ENCODE measurements at regions not wholly inside any gene's neighbourhood (a gene's known extent, or its start where the extent isn't known, plus 50 kb on each side); places are given as distances from the start of the nearest gene placed in this dataset.

GRCh38 chr3:63116922-63117321, 161.2 kb upstream of the SYNPR start:
- 88% methylated on average over 3 of the region's 3 CpGs for WGBS (ENCODE audit: low lambda C conversion rate, missing lambda C conversion rate)
- Histone ChIP-seq H3K9me2 (replicated peaks; ENCODE audit: insufficient read depth) (no peaks in the 10 kb centered on the region), H3K4me2 (no peak overlapping the region), H4K20me1 (ENCODE audit: insufficient read depth, poor library complexity, severe bottlenecking) (no peaks in the 10 kb centered on the region), H3K36me3 (replicated peaks; ENCODE audit: insufficient read depth, low read depth) (no peaks in the 10 kb centered on the region), H2AFZ (no peak overlapping the region), H3K9me3 (ENCODE audit: low read depth) (no peaks in the 10 kb centered on the region), H3K27me3 (no peaks in the 10 kb centered on the region), H3K4me1 (ENCODE audit: insufficient read depth) (no peaks in the 10 kb centered on the region), H3K27ac (no peak overlapping the region), H3K79me2 (no peaks in the 10 kb centered on the region), H3K4me3 (no peak overlapping the region)
- TF ChIP-seq, protein P1, sequence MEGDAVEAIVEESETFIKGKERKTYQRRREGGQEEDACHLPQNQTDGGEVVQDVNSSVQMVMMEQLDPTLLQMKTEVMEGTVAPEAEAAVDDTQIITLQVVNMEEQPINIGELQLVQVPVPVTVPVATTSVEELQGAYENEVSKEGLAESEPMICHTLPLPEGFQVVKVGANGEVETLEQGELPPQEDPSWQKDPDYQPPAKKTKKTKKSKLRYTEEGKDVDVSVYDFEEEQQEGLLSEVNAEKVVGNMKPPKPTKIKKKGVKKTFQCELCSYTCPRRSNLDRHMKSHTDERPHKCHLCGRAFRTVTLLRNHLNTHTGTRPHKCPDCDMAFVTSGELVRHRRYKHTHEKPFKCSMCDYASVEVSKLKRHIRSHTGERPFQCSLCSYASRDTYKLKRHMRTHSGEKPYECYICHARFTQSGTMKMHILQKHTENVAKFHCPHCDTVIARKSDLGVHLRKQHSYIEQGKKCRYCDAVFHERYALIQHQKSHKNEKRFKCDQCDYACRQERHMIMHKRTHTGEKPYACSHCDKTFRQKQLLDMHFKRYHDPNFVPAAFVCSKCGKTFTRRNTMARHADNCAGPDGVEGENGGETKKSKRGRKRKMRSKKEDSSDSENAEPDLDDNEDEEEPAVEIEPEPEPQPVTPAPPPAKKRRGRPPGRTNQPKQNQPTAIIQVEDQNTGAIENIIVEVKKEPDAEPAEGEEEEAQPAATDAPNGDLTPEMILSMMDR (IDR thresholded peaks at IDR 0.05; ENCODE audit: poor library complexity), result no peak
- TF ChIP-seq EZH2phosphoT487 (IDR thresholded peaks at IDR 0.05; ENCODE audit: low read depth, severe bottlenecking, unreplicated experiment) (no peak), EZH2 (IDR thresholded peaks at IDR 0.05; ENCODE audit: borderline replicate concordance) (no peak)
- no peak for DNase-seq (ENCODE audit: low spot score)

DNA sequence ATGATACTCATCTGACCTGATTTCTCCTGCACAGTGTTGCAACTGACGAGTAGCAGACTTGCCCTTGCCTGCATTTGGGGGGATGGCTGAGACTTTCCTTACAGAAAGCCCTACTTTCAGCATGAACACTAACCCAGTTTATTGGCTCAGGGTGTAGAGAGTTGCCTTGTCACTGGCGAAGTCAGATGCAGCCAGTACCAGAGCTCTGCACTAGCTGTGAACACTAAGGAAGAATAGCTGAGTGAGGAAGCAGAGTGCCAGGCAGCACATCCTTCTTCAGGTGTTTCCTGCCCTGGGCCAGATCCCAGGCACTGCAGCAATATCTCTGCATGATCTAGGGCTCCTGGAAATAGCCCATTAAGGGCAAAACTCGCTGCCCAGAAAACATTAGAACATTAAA, 154.0 kb upstream of the SYNPR start:
- H4K20me1 ChIP-seq (ENCODE audit: insufficient read depth, poor library complexity, severe bottlenecking), result no peaks in the 10 kb centered on the region
- H3K27me3 ChIP-seq, result no peaks in the 10 kb centered on the region
- H3K36me3 ChIP-seq (replicated peaks; ENCODE audit: insufficient read depth, low read depth), result no peaks in the 10 kb centered on the region
- H3K9me3 ChIP-seq (ENCODE audit: low read depth), result no peaks in the 10 kb centered on the region
- TF ChIP-seq, protein P1 (IDR thresholded peaks at IDR 0.05; ENCODE audit: poor library complexity), result no peak
- H3K27ac ChIP-seq, result no peak overlapping the region
- H3K4me2 ChIP-seq, result no peak overlapping the region
- no peak overlapping the region for H2AFZ ChIP-seq
- WGBS (ENCODE audit: low lambda C conversion rate, missing lambda C conversion rate), result 70% methylated on average over 3 of the region's 3 CpGs
- no peak for DNase-seq (ENCODE audit: low spot score)
- H3K9me2 ChIP-seq (replicated peaks; ENCODE audit: insufficient read depth), result no peaks in the 10 kb centered on the region
- no peaks in the 10 kb centered on the region for H3K79me2 ChIP-seq
- H3K4me1 ChIP-seq (ENCODE audit: insufficient read depth), result no peaks in the 10 kb centered on the region
- H3K4me3 ChIP-seq, result no peak overlapping the region

DNA sequence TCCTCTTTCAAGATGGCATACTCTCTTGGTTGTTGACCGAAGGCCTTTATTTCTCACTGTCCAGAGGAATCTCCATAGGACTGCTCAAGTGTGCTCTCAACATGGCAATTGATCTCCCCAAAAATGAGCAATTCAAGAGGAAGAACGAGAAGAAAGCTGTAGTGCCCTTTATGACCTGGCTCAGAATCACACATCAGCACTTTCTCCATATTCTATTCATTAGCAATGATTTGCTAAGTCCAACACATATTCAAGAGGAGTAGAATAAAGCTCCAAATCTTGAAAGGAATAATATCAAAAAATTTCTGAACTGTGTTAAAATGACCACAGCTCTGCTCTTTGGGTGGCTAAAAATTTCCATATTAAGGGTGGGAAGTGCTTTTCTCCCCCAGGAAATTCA, 151.6 kb upstream of the SYNPR start:
- DNase-seq (ENCODE audit: low spot score), result no peak
- 89% methylated on average over 2 of the region's 2 CpGs for WGBS (ENCODE audit: low lambda C conversion rate, missing lambda C conversion rate)
- H2AFZ ChIP-seq, result no peak overlapping the region

More for the DNA sequence above, 151.6 kb upstream of the SYNPR start:
- Histone ChIP-seq H3K9me3 (ENCODE audit: low read depth) (no peaks in the 10 kb centered on the region), H3K27me3 (no peaks in the 10 kb centered on the region), H4K20me1 (ENCODE audit: insufficient read depth, poor library complexity, severe bottlenecking) (no peaks in the 10 kb centered on the region), H3K27ac (no peak overlapping the region), H3K36me3 (replicated peaks; ENCODE audit: insufficient read depth, low read depth) (no peaks in the 10 kb centered on the region), H3K9me2 (replicated peaks; ENCODE audit: insufficient read depth) (no peaks in the 10 kb centered on the region), H3K4me2 (no peak overlapping the region), H3K79me2 (no peaks in the 10 kb centered on the region), H3K4me3 (no peak overlapping the region), H3K4me1 (ENCODE audit: insufficient read depth) (no peaks in the 10 kb centered on the region)
- TF ChIP-seq, protein P1 (IDR thresholded peaks at IDR 0.05; ENCODE audit: poor library complexity), result no peak
- no peak for TF ChIP-seq EZH2phosphoT487 (IDR thresholded peaks at IDR 0.05; ENCODE audit: low read depth, severe bottlenecking, unreplicated experiment)

All from hepatocyte (in vitro differentiated cells).